Stromal cell of bone marrow (primary cell): ENCODE measurements at regions not wholly inside any gene's neighbourhood (a gene's known extent, or its start where the extent isn't known, plus 50 kb on each side); places are given as distances from the start of the nearest gene placed in this dataset.
"Not testable (repeated sequence)": the region's sequence is repeated elsewhere in the genome, so short reads cannot be mapped to it uniquely, and the experiment has no call there.

Experiments used
- DNase-seq: peaks from one replicate; pipeline ENCODE4 v3.0.0-alpha.2; 2012; ENCODE audit warnings: low read depth

GRCh38 chr1:101122452-101123166 is 97.0 kb upstream of the DPH5 start:
- DNase-seq, result no peak

DNA sequence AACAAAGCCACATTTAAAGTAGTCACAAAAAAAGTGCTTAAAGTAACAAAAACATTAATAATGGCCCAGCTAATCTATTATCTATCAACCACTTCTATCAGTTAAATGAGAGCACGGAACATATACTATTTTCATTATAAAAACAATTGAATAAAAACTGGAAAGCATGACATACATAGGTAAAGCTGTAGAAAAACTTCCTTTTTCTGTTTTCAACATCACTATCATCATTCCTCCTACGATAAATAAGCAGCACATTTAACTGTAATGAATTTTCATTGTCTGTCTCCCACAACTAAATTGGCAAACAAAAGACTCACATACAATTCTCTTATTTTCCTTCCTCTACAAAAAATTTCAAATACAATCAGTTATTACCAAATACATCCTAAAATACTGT is 96.4 kb upstream of the DPH5 start:
- no peak for DNase-seq

DNA sequence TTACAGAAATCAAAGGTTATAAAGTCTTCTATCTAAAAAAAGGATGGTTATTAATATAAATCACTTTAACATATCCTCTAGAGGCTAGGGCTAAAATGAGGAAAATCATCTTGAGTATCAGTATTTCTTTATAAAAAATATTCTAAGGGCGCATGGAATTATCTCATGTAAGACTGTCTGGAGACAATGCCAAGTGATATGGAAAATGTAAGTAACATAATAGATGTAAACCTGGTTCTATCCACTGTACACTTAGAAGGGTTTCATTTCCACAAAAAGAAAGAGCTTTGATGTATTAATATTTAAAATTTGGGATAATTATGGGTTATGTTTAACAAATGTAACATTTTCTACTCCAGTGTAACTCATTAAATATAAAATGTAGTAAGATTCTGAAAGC is 95.9 kb upstream of the DPH5 start:
- DNase-seq, result no peak

DNA sequence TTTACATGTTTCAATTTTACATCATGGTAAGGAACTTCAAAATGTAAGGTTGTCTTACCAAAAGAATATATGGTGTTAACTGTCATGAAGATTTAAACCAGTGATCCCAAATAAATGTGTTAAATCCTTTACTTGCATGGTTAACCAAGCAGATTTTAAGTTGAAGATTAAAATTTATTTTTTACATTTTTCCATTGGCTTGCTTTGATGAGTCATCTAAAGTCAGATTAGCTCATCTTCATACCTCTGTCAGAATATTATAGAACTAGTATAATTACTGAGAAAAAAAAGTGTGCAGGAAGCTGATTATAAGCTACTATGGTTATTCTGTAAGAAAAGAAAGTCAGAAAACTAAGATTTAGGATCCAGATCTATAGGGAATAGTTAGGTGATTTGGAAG is 95.3 kb upstream of the DPH5 start:
- DNase-seq, result no peak

- no peak for DNase-seq
These were observed 93.7 kb upstream of the DPH5 start for GRCh38 chr1:101119289-101119688.

DNA sequence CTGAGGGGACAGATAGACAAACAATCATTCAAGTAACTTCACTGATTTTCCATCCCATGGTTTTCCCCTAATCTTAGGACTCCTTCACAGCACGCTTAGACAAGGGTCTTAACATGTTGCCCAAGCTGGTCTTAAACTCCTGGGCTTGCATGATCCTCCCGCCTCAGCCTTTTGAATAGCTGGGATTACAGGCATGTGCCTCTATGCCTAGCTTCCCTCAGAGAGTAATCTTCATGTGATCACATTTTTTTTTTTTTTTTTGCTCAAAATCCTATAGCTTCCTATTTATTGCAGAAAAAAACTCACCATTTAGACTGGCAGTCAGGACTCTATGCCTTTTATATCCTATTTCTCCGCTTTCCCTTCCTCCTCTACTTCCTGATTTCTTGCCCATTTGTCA is 90.4 kb upstream of the DPH5 start:
- DNase-seq, result no peak

DNA sequence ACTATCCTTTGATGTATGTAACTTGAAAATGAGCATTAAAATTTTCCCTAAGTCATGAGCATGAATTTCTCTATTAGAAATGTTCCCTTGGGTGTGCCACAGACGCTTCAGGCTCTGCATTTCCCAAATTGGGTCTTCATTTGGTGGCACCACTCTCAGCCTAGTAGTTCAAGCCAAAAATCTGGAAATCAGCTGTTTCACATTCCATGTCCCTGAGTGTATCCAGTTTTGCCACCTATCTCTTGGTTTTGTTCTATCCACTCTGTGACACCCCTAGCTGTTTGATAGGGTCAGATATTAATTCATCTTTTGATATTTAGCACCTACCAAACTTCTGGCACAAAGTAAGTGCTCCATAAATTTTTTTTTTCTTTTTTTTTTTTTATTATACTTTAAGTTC is 89.5 kb upstream of the DPH5 start:
- DNase-seq, result no peak

- DNase-seq, result not testable (repeated sequence)
These were observed 88.5 kb upstream of the DPH5 start for GRCh38 chr1:101114128-101114527.

DNA sequence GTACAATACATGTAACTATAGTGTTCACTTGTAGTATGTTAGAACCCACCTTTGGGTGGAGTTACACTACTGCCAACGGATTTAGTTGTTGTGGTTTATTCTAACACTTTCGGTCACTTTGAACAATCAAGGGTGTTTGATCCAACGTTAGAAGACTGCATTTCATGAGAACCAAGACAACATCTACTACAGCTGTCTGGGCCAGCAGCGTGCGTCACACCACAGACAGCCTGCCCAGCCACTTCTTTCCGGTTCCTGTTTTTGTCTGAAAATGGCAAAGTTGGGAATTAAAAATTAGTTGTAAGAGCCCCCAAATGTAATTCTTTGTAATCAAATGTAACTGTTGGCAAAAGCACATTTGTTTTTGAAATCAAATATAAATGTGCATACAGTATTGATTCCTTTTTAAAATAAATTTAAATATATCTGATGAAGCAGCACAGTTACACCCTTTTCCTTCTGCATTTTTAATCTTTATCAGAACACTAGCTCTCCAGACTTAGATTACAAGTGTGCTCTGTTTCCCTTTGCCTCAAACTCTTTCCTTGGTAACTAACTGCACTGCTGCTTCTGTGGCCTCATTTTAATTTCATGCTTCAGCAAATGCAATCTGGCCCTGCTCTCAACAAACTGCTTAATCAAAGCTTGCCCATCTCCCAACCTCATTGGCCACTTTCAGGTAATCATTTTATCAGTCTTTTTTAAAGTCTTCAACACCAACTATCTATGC is 86.6 kb upstream of the DPH5 start:
- DNase-seq, result no peak

GRCh38 chr1:101111461-101111860 is 85.9 kb upstream of the DPH5 start:
- DNase-seq, result no peak

DNA sequence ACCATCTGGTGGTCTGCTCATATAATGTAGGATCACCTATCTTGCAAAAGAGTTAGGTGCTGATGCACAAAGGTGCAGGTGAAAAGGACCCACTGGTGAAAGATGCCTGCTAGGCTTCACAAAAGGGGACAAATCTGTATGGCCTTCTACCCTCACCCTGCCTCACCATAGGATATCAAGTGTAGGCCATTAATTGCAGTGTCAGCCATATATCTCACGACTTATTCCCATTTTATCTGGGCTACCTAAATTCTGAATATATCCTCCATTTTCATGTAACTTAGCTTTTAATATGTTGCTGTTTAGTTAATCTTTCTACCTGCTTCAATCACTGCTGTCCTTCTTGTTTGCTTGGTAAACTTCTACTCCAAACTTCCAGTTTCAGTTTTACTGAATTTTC is 84.2 kb upstream of the DPH5 start:
- no peak for DNase-seq

GRCh38 chr1:101108111-101108500 is 82.5 kb upstream of the DPH5 start:
- no peak for DNase-seq

- no peak for DNase-seq
These were observed 82.0 kb upstream of the DPH5 start for GRCh38 chr1:101107496-101108110.

- peak; percentile 19 for DNase-seq
These were observed 80.3 kb upstream of the DPH5 start for GRCh38 chr1:101105877-101106276.

- DNase-seq, result no peak
These were observed 77.0 kb upstream of the DPH5 start for GRCh38 chr1:101102426-101103156.

GRCh38 chr1:101101360-101101759 is 75.8 kb upstream of the DPH5 start:
- no peak for DNase-seq

- no peak for DNase-seq
These were observed 75.1 kb upstream of the DPH5 start for GRCh38 chr1:101100674-101101073.

GRCh38 chr1:101098907-101099306 is 73.3 kb upstream of the DPH5 start:
- DNase-seq, result no peak

GRCh38 chr1:101098327-101098726 is 72.7 kb upstream of the DPH5 start:
- no peak for DNase-seq

DNA sequence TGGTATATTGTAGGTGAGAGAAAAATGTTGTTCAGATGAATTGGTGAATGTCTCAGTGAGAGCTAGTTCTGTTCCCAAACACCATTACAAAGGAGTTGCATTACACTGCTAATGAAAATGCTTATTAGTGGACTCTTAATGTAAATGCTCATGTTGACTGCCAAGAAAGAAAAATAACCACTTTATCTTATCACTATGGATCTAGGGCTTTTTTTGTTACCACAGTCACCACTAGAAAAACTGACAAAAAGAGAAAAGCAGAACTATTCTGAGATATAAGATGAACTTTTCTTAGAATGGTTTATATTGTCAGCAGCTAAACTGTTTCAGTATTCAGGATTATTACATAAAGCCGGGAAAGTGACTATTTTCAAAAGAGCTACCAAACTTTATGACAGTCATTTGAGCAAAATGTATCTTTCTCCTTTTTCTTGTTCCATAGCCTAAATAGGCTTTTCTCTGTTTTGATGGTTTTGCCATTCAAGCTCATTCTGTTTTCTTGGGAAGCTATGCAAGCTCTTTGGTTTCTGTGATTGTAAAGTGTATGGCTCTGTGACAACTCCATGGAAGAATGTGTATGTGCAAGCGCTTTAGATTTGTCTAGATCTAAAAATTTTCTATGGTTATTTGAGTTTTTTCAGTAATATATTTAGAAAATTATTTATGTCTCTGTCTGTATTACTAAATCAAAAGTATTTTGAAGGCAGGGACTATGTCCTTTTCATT is 64.2 kb upstream of the DPH5 start:
- DNase-seq, result no peak

GRCh38 chr1:101088431-101088830 is 62.8 kb upstream of the DPH5 start:
- DNase-seq, result peak; percentile 6

DNA sequence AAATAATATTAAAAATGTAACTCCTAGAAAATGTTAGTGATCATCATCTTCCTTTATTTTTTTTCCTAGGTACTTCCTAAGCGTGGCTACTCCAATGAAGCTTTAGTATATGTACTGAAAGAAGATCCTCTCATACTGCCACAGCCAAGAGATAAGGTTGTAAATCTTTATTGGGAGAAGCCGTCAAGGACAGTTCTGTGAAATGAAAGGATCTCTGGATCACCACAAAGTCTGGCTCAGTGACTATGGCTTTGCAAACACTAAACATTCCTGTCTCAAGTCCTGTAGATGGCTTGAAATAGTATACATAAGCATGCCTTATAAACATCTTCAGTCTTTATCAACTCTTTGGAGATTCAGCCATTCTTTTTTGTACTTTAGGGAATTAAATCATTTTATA is 61.2 kb upstream of the DPH5 start:
- no peak for DNase-seq
